Suprapubic skin (tissue), 4 donors: ENCODE measurements at regions not wholly inside any gene's neighbourhood (a gene's known extent, or its start where the extent isn't known, plus 50 kb on each side); places are given as distances from the start of the nearest gene placed in this dataset.

ENCODE experiments used
- EP300 ChIP-seq: sonication (generic); formaldehyde crosslinking; IDR thresholded peaks from one replicate; pipeline ENCODE4 v1.6.1; 2017; ENCODE audit warnings: antibody characterized with exemption
- POLR2A ChIP-seq, 2 donors: fragments of 450-650 bp; IDR thresholded peaks; one replicate each; pipeline ENCODE4 v1.6.1; 2017; ENCODE audit warnings: antibody characterized with exemption in 2 of 2, mild to moderate bottlenecking in 2 of 2, moderate library complexity in 2 of 2
- POLR2AphosphoS5 ChIP-seq, 3 donors: sonication (generic); formaldehyde crosslinking; IDR thresholded peaks; one replicate each; pipeline ENCODE4 v1.6.1; 2017; ENCODE audit warnings: antibody characterized with exemption in 3 of 3
- TF ChIP-seq, protein P1 (sequence below), 2 donors: fragments of 200-600 bp in 1 of 2; fragments of 450-650 bp in 1 of 2; sonication (generic) in 1 of 2; IDR thresholded peaks; one replicate each; pipeline ENCODE4 v1.5.1; 2016 to 2019; ENCODE audit warnings: antibody characterized with exemption in 2 of 2, mild to moderate bottlenecking in 1 of 2, moderate library complexity in 1 of 2

DNA sequence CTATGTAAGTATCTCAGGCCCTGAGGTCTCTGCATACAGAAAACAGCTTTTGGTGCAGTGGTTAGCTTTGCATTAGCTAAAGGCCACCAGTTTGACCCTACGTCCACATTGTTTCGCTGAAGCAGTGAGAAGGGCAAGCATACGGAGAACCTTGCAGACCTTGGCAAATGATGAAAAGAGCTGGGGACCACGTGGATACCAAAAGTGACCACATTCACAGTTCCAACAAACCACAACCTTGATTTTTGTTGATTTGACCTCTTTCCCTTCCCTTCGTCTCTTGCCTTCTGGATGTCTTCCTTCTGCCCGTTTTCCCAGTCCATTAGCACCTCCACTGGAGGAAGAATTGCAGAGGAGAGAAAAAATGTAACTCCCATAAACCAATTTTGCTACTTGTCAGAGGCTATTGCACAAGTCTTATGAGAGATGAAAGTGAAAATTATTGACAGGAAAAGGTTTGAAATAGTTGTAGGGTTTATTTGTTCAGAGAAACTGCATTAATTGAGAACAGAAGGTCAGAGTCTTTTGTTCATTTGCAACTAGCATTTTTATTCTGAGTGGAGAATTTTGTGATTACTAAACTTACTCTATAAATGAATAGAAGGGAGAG is 293.9 kb upstream of the HTR2A start:
- TF ChIP-seq, protein P1, sequence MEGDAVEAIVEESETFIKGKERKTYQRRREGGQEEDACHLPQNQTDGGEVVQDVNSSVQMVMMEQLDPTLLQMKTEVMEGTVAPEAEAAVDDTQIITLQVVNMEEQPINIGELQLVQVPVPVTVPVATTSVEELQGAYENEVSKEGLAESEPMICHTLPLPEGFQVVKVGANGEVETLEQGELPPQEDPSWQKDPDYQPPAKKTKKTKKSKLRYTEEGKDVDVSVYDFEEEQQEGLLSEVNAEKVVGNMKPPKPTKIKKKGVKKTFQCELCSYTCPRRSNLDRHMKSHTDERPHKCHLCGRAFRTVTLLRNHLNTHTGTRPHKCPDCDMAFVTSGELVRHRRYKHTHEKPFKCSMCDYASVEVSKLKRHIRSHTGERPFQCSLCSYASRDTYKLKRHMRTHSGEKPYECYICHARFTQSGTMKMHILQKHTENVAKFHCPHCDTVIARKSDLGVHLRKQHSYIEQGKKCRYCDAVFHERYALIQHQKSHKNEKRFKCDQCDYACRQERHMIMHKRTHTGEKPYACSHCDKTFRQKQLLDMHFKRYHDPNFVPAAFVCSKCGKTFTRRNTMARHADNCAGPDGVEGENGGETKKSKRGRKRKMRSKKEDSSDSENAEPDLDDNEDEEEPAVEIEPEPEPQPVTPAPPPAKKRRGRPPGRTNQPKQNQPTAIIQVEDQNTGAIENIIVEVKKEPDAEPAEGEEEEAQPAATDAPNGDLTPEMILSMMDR (IDR thresholded peaks at IDR 0.05): no peak
- TF ChIP-seq POLR2AphosphoS5 (IDR thresholded peaks at IDR 0.05): no peak
- TF ChIP-seq EP300: no peak
- no peak for TF ChIP-seq POLR2A (IDR thresholded peaks at IDR 0.05)
